HG02840 (cell line): ENCODE measurements at regions not wholly inside any gene's neighbourhood (a gene's known extent, or its start where the extent isn't known, plus 50 kb on each side); places are given as distances from the start of the nearest gene placed in this dataset.

Experiments
- ATAC-seq: cut with Tn5 transposase; IDR thresholded peaks from one replicate; pipeline ENCODE4 v1.9.1; 2021; ENCODE audit warnings: mild to moderate bottlenecking, moderate library complexity, moderate number of reproducible peaks; ENCODE audit not compliant: unreplicated experiment, low FRiP score

DNA sequence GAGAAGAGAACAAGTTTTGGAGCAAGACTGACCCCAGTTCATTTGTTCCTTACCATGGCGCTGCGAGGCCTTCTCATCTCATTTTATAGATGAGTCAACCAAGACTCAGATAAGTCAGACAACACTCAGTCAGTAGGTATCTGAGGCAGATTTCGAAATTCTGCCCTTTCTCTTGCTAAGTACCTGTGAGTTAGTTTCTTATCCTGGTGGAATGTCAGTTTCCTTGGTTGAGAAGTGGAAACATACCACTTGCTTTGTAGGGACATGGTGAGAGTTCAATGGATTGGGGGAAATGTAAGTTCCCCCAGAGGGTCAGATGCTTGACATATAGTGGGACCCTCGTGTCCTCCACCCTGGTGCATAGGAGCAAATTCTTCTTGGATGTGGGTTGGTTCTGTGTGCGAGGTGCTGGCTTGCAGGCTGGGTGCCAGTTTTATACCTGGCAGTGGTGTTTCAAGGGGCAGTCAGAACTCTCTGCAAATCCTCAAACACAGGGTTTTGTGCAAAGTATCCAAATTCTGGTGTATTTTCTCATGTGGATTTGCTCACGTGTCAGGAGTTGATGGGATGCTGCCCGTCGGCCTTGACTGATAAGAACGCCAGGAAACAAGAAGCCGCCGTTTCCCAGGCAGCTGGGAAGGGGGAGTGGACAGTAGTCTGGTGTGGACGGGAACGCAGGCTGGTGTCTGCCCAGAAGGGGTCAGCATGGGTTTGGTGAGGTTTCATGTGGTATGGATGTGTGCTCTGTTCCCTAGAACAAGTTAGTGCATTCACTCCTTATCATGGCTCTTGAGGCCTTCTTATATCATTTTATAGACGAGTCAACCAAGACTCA lies 61.1 kb upstream of the CIBAR2 start:
- ATAC-seq = no peak

DNA sequence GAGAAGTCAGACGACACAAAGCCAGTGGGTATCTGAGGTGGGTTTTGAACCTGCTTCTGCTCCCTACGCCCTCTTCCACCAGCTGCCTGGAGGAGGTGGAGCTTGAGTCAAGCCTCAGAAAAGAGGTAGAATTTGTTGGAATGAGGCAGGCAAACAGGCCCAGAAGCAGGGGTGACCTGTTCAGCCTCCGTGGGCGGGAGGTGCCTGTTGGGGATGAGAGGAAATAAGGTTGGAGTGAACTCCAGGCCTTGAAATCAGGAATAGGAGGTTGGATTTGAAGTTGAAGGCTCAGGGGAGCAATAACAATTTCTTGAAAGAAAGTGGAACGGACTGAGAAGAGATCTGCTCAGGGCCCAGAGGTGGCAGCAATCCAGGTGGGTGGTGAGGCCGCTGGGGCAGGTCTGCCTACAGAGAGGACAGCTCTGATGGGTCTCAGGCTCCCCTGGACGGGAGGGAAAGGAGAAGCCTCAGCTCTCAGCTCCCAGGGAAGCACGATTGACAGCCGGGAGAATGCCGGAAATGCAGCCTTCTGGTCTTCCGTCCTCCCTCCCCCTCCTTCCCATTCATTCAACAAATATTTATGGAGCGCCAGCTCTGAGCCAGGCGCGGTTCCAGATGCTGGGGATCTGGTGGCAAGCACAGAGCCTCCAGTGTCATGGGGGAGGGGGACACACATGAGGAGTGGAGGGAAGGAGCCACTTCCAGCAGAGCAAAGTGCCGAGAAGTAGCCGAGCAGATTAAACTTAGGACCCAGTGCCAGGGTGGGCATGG lies 61.9 kb upstream of the CIBAR2 start:
- ATAC-seq = no peak

DNA sequence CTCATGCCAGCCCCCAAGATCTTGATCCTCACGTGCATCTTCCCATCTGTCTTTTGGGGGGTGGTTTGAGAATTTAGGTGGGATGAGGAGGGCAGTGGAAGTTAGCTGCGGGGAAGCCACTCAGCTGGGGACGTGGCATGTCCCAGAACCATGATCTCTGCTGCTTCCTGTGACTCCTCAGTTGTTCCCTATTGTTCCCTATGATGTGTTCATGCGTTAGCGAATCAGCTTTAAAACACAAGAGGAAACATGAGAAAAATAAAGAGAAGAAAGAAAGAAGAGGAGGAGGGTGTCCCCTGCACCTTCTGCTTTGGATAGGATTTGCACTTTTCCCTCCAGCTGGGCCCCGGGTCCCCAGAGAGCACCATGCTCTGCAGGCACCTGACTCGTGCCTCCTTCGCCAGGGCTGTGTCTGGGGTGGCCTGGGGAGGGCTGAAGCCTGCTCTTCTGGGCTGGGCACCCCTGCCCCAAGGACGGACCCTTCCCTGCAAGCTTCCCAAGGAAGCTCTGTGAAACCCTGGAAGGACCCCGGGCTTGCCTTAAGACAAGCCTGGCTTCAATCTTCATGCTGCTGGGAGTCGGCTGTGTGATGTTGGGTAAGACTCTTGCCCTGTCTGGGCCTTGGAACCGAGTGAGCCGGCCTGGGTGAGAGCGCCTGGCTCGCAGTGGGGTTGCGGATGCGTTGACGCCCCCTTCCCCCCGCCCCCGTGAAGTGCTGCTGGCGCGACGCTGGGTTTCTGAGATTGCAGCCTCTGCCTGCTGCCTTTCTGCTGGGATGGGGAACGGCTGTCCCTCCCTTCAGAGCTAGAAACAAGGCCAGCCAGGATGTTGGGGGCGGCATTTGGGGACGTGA lies 62.8 kb upstream of the CIBAR2 start:
- ATAC-seq = no peak

DNA sequence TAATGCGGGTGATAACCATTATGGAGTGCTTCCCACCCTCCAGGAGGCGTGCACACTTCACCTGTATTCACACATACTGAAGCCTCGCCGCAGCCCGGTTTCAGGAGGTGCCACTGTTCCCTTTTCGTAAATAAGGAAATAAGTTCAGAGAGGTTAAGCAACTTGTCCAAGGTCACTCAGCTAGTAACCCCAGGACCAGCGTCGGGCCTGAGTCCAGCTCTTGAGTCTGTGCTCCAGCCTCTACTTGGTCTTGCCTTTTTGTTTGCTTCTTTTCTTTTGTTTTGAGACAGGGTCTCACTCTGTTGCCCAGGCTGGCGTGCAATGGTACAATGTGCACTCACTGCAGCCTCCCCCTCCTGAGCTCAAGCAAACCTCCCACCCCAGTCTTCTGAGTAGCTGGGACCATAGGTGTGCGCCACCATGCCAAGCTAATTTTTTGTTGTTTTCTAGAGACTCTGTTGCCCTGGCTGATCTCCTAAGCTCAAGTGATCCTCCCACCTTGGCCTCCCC lies 63.5 kb upstream of the CIBAR2 start:
- no peak for ATAC-seq

DNA sequence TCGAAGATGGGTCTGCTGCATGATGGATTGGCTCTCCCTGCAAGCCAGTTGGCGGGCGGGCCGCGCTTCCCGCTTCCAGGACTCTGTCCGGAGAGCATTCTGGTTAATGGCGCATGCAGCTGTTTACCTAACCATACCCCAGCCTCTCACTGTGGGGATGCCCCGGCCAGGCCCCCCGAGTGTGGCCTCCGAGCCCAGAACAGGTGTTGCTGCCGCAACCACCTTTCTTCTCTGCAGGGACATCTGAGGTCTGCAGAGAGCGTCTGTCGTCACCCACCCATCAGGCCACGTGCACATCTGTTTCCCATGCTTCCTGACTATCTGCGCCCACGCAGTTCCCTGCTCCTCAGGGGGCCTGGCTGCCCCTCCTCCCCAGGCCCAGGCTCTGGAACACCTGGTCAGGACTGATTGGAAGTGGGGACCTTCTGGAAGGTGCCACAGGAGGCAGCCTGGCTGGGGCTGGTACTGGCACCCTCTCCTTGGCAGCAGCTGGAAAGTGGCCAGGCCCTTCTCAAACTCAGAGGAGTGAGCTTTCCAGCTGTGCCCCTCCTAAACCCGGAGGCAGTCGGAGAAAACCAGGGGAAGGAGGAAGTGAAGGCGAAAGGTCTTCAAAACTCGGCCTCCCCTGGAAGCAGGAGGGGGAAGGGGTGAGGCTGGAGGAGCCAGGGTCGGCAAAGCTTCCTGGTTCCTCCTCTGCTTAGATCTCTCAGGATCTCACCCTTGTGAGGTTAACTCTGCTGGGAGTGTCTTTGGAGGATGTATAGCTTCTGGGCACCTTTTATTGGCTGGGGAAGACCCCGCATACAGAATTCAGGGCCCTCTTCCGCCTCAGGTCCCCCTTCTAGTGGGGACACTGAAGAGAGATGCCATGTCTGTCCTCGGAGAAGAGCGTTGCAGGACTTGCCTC lies 64.5 kb upstream of the CIBAR2 start:
- ATAC-seq = no peak

DNA sequence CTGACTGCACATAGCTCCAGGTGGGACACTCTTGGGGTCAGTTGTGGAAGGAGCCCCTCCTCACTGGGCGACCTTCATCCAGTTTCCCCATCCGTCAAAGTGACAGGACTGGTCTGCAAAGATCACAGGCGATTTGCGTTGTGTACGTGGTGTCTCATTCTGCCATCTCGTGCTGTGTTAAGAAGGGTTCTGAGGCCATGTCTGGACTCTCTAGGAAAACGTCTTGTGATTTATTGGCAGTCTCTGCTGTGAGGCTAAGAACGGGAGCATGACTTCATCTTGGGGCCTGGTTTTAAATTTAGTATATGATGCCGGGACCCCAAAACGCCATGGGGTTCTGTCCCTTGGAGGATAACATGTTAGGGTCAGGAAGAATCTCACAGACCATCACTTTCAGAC lies 65.2 kb upstream of the CIBAR2 start:
- no peak for ATAC-seq

DNA sequence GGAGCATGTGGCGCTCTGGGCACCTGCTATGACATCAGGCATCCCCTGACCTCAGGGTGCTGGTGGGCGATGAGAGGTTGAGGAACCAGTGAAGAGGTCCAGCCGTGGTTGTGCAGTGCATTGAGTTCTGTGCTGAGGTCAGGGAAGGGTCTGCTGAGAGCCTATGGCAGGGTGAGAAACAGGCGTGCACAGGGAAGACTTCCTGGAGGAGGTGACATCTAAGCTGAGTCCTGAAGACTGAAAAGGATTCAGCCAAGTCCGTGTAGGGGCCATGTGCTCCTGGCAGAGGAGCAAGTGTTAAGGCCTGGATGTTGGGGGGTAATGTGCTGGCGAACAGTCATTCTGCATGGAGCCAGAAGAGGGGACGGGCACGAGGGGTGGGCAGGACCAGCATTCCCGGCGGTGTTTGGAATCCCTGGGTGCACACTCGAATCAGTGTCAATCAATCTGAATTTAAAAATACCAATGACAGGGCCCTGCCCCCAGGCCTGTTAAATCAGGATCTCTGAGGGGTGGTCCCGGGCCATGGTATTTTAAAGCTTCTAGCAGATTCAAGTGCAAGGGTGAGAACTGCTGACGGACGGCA lies 65.8 kb upstream of the CIBAR2 start:
- no peak for ATAC-seq

DNA sequence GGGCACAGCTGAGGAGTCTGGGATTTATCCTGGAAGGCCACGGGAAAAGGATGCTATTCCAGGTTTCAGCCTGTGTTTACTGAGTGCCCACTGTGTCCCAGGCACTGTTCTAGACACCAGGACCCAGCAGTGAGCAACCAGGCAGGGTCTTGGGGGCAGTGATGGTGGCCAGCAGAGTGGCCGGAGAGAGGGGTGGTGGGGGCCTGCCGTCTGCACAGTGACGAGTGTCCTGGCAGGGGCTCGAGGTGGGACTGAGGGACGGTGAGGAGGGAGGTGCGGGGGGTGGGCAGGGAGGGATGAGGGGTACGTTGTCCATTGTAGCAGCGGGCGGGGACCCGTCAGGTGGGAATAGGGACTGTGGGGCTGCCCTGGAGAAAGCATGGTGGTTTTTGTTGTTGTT lies 66.3 kb upstream of the CIBAR2 start:
- ATAC-seq = no peak

DNA sequence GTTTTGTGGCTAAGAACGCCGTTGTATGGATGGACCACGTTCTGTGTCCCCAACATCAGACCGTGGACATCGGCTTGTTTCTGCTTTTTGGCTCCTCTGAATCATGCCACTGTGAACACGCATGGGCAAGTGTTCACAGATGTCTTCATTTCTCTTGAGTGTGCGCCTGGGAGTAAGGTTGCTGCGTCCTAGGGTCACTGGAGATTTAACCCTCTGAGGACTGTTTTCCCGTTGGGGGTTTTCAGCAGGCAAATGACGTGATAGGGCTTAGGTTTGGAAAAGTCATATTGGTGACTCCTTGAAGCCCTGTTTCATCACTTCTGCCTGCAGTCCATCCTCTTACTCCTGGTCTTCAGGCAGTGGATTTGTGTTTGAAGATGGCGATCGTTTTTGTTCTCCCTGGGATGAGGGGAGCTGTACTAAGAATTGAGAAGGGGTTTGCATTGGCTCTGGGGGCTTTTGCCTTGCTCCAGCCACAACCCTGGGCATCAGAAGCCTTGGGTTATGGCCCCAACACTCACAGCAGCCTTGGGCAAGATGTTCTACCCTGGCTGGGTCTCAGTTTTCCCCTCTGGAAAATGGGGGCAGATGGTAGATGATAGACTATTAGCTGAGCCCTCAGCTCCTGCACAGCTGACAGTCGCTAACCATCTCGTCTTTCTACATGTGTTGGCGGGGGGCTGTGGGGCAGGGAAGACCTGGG lies 67.2 kb upstream of the CIBAR2 start:
- ATAC-seq = no peak

DNA sequence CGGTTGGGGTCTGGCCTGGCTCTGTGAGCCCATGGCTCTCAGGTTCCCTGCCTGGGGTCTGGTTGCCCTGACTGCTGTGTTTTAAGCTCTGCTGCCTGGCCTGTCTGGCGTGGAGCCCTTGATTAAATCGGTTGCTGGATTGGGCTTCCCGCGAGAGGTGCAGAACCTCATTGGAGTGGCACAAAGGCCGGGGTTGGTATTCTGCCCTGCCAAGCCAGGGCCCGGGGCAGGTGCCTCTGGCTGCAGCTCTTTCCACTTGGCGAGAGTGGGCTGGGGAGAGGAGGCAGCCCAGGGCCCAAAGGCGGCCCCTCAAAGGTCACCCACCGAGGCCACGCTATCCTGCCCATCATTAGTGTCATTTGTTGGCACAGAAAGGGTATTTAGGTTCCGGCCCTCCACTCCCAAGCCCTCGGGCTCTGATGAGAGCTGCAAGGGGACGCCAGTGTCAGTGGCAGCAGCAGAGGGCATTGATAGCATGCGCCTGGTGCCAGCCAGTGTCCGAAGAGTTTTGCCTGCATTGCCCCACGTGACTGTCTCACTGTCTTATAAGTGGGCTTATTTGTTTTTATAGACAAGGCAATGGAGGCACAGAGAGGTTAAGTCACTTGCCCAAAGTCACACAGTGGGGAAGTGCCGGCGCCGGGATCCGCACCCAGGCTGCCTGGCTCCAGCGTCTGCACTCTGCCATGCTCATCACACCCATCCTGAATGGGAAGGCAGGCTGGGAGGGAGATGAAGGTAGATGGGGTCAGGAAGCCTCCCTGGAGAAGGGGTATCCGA lies 68.0 kb upstream of the CIBAR2 start:
- ATAC-seq = no peak

DNA sequence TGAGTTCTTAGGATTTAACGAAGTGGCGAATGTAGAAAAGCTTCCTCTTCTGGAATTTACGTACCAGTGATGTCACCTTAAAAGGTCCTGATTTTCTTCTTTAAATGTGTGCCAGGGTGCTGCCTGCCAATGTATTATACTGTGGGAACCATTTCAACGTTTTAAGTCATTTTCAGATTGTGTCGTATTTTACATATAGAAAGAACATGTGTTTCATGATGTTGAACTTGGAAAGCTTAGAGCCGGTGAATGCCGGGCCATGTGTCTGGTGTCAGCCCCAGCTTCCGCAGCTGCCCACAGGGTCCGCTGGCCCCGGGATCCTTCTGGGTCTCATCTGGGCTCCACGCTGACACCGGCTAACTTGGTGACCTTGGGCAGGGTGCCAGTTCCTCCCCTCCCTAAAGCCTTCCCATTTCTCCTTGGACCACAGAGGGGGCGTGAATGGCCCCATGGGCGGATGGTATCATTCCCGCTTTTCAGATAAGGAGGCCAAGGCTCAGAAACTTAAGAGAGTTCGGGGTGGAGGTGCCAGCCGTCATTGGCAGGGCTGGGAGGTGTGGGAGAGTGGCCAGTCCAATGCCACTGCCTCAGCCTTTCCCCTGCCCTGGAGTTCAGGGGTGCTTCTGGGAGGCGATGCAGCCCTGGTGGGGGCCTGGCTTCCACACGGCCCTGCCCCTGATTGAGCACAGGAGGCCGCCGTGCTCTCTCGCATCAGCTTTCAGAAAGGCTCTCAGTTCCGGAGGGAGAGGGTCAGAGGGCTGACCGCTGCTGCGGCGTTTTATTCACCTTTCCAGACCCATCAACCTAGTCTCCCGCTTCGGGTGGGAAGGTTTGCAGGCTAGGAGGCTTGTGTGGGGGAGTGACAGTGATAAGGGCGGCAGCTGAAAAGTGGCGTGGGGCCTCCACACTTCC lies 68.8 kb upstream of the CIBAR2 start:
- no peak for ATAC-seq

DNA sequence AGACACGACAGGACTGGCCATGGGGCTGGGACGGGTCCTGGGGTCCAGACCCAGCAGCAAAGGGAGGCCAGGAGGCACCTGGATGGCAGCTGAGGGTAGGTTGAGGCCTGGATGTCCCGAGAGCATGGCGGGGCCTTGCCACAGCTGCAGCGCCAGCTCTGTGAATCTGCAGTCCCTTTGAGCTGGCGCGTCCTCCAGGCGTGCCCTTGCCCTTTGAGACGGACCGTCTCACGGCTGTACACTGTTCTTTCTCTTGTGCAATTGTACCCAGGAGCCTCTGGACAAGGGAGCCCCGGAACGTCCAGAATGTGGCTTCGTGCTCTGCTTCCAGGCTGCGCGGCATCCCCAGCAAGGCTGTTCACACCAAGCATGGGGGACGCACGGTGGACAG lies 69.5 kb upstream of the CIBAR2 start:
- no peak for ATAC-seq

DNA sequence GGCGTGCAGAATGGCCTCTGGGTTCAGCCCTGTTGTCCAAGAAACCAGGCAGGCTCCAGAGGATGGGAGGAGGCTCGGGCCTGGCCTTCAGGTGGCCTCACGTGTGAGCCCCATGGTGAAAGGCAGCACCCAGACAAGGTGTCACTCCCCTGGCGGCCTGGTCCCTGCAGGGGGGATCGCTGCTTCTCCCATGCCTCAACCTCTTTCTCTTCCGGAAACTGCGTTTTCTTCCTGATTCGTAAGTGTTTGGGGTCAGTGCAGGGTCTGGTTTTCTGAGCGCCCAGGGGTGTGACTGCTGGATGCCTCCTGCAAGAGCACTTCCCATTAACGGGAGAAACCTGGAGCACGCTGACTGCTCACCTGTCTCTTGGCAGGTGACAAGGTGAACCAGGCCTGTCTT lies 70.0 kb upstream of the CIBAR2 start:
- no peak for ATAC-seq

DNA sequence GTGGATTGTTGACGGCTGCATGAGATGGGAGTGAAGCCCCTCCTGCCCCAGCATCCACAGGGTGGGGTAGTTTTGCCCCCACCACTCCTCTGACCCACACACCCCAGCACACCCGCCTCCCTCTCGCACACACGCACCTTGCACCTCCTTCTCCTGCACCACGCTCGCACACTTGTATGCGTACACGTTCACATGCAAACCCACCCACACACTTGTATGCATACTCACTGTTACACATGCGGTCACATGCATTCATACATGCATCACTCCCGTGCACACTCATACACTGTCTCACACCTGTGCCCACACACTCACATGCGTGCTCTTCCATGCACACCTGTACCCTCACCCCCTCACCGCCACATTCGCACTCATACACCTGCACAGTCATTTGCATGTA lies 70.5 kb upstream of the CIBAR2 start:
- no peak for ATAC-seq

DNA sequence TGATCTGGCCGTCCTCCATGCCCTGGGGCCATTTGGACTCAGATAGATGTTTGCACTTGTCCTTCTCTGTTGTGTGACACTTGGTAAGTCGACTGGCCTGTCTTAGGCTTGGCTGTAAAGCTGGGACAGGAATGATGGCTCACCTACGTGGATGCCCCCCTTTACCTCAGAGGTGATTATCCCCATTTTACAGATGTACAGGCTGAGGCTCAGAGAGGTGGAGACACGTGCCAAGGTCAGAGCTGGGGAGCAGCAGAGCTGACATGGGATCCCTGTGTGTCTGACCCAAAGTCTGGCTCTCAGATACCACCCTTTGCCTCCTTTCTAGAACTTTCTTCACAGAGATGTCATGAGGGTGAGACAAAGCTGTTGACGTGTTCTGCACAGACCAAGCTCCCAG lies 71.3 kb upstream of the CIBAR2 start:
- ATAC-seq = no peak

DNA sequence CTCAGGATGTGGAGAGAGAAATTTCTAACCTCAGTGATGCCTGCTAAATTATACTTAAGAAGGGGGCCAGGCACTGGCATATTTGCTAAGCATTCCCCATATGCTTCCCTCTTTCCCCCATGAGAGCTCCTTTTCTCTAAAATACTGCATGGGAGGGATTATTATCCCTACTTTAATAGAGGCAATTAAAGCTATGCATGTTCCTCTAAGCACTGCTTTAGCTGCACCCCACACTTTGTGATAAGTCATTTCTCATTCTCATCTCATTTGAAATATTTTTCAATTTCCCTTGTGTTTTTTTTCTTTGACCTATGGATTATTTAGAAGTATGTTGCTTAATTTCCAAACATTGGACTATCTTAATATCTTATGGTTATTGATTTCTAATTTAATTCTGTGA lies 72.1 kb upstream of the CIBAR2 start:
- no peak for ATAC-seq
